HG02938 (cell line): ENCODE measurements at regions not wholly inside any gene's neighbourhood (a gene's known extent, or its start where the extent isn't known, plus 50 kb on each side); places are given as distances from the start of the nearest gene placed in this dataset.
A peak's percentile ranks its signal among the peaks of the same experiment; 100 is the strongest.
"Not testable (repeated sequence)": the region's sequence is repeated elsewhere in the genome, so short reads cannot be mapped to it uniquely, and the experiment has no call there.

Source experiments
- ATAC-seq: cut with Tn5 transposase; IDR thresholded peaks from one replicate; pipeline ENCODE4 v1.9.1; 2021; ENCODE audit warnings: mild to moderate bottlenecking, moderate library complexity; ENCODE audit not compliant: unreplicated experiment

DNA sequence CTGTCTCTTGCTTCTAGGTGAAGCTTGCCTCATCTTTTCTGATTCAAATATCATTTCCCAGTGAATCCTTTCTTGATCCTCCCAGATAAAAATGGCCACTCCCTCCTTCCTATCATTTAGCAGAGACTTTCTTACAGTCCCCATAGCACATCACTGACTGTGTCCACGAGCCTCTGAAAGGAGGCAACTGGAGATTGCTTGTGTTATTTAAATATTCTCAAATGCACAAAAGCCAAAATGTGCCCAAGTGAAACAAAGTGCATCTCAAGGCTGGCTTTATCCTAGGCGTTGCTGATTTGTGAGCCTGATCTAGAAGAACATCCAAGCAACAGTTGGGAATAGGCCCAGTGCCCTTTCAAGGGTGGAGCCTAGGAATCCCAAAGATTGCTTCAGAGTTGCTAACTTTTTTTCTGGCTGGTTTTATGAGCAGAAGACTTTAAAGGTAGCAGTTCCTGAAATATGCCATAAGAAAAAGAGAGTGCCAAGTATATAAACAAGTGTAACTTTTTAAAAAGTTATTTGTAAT is 393.6 kb downstream of the CD83 start:
- ATAC-seq, result no peak

DNA sequence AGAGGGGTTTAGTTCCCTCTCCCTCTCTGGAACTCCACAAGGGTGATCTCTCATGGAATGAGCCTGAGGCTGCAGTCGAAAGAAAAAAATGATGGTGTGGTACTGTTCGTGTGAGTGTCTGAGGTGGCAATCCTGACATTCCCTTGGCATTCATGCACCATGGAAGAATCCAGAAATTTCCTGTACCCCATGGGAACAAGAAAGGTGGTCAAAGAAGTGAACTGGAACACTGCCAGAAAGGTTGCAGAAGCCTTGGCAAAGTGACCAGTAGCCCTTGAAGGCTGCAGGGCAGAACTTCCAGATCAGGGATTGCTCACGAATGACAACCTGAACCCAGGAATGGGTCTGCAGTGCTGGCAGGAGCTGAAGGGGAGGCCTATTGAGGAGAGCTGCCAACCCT is 394.7 kb downstream of the CD83 start:
- ATAC-seq, result no peak

DNA sequence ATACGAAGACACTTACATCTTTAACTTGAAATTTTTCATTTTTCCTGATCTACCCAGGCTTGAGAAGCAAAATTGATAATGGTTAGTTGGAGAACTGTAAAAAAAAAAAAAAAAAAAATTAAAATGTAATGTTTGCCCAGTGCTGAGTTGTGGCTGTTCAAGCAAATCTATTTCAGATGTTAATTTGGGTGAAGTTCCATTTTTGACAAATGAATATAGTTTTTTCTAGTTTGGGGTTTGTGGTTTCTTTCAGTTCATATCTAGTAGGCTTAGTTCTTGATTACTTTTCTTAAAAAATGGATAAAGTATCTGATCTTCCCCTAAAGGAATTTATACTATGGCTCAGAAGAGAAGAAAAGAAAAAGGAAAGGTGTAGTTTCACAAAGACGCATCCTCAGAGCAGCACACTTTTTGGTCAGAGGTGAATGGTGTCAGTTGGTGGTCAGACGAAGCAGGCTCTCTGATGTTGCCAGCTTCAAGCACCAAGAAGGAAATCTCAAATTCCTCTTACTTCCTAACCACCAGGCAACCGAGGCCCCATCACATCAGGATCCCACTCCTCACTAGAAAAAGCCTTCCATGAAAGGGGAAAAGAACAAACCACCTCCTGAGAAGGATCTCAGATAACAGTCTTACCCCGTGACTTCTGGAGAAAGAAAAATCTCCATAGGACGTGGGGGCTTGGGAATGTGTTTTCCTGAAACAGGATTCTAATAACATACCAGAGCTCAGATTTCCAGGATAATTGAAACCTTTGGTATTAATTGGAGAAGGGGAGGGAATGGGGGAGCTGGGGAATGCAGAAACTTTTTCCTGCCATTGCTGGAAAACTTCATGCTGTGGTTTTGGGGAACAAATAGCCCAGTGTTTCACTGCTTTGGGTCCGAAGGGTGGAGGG is 396.2 kb downstream of the CD83 start:
- ATAC-seq, result no peak

DNA sequence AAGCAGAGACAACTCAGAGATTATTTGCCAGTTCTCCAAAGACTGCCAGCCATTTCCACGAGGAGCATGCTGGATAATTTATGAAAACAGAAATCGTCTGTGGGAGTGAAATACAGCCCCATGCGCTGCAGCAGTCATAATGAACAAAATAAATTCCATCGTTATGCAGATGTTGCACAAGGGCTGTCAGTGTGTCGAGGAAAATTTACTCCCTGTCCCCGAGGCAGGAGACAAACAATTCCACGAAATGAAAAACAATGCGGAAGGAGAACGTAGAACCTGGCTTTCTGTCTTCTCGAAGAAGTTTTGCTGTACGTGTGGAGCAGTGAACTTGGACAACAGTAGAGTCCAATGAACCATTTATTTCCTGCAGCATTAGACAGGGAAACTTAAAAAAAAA is 399.4 kb downstream of the CD83 start:
- no peak for ATAC-seq

DNA sequence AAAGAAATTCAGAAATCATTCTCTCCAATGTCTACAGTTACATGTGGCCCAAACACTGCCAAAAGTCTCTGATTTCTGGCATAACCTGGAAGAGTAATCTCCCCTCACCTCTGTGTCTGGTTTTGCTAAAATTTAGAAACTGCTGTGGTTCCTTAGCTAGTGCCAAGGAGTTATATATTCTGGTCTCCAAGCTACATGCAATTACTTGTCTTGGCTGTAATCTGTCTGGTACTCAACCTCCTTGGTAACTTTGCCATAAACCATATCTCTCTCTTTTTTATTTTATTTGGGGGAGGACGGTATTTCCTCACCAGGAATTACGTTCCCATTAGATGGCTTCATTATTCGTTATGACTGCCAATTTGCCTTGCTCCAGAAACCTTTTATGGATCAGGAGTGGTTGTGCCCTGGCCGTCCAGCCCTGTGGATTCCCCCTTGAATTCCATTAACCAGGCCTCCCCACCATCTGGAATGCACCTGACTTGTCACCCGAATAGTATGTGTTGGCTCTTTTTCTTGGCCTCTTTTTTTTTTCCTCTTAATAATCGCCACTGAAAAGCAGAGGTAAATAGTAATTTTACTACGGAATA is 400.0 kb downstream of the CD83 start:
- no peak for ATAC-seq

DNA sequence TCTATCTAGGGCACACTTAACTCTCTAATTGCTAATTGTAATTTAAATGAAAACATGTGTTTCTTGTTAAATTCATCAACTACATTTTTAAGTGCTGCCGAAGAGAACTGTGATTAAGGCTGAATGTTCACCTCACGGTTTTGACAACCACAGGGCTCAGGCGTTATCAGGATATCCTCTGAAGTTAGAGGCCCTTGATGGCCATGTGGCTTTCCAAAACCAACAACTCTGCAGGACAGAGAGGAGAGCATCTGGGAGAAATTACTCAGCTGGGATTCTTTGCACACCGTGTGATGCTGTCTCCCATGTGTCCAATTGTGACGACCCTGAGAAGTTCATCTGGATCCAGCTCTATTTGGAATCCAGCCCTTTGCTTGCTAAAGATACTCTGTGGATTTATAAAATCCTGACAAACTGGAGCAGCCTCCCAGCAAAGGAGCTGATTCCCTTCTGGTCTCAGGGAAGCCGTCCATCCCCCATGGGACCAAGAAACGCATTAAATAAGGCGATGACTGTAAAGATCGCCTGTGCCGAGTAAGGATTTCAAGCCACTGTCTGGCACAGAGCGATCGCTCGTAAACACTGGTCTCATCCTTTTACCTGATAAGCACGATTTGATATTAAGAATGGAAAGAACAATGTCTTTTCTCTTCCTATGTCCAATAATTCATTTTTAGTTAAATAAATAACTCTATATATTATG is 401.1 kb downstream of the CD83 start:
- no peak for ATAC-seq

DNA sequence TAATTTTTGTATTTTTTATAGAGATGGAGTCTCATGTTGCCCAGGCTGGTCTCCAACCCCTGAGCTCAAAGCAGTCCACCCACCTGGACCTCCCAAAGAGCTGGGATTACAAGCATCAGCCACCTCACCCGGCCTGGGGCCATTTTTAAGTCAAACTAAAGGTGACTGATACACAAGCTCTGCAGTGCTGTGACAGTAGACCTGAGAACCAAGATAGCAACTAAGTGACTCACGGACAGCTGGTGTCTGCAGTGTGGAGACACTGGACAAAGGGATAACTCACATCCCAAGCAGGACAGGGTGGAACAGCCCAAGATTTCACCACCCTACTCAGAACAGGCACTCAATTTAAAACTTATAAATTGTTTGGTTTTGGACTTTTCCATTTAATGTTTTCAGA is 402.5 kb downstream of the CD83 start:
- ATAC-seq, result no peak

DNA sequence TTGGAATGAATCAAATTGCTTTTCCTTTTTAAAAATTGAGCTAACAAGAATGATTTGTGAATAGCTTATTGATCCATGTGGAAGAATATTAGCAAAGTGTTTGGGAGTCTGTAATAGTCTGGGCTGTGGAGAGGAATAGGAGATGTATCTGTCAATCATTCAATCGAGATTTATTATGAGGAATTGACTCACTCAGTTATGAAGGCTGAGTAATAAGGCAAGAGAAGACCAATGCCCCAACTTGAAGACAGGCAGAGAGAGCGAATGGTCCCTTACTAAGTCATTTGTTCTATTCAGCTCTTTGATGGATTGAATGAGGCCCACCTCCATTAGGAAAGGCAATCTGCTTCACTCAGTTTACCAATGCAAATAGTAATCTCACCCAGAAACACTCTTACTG is 403.0 kb downstream of the CD83 start:
- no peak for ATAC-seq

DNA sequence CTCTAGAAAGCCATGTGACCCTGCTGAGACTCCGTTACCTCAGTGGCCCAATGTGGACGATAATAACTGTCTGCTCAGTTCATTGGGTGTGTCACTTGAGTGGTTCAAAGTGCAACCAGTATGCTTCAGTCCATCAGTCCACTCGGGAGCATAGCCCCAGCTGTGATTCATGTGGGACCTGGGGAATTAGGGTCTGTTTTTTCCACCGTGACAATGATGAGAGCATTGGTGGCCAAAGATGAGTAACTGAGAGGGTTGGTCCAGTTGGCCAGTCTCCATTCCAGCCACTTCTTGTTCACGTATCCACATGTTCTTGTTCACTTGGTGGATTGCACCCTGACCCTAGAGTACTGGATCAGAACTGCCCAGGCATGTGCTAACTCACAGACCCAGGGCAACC is 403.6 kb downstream of the CD83 start:
- no peak for ATAC-seq

DNA sequence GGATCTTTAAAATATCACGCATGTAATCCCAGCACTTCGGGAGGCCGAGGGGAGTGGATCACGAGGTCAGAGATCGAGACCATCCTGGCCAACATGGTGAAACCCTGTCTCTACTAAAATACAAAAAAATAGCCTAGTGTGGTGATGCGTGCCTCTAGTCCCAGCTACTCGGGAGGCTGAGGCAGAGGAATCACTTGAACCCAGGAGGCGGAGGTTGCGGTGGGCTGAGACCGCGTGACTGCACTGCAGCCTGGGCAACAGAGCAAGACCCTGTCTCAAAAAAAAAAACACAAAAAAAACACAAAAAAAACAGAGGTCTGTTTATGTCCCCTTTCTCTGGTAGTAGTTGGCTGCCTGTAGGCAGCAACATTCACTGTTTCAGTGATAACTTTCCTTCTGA is 404.3 kb downstream of the CD83 start:
- not testable (repeated sequence) for ATAC-seq

DNA sequence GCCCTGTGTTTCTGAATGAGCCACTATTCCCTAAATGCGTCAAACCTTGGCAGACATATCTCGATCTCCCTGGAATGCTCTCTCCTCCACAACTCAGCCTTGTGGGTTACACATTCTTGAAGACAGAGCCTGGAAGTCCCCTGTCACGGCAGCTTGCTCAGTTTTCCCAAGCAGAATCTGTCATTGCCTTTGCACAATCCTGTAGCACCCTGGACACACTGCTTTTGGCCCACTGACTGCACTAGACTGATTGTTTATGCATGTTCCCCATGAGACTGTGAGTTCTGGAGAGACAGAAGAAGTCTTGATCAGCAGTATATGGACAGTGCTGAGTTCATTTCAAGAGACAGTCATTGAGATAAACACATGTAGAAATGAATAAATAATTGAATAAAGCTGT is 406.7 kb downstream of the CD83 start:
- ATAC-seq, result no peak

DNA sequence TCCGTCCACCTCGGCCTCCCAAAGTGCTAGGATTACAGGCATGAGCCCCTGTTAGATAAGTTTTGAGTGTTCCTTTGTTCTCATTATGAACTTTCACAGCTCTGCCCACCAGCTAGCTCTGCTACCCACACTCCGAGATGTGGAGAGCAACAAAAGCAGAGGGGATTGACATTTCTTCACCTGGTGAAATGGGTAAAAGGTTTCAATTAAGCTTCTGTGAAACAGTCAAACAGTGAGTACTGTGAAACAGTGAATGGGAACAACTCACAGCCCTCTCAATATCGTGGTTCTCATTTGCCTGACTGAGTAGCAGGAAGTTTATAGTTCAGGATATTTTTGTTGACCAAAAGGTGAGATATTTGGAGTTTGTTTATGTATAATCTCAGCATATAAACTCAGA is 412.8 kb downstream of the CD83 start:
- ATAC-seq, result no peak

DNA sequence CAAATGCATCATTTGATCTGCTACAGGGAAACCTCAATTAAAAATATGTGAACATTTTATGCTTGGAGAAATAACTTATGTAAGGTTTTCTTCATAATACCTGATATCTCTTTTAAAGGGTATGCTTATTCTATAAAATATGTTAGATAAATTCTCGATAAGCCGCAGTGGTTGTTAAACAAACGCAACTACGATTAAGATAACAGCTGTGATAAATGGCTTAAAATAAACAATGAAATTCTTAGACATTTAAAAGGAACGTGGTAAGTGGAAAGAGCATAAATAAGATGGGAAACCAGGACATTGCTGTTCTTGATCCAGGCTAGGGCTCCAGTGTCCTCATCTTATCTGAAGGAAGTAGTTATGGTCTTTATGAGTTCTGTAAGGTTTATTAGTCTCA is 415.9 kb downstream of the CD83 start:
- no peak for ATAC-seq

DNA sequence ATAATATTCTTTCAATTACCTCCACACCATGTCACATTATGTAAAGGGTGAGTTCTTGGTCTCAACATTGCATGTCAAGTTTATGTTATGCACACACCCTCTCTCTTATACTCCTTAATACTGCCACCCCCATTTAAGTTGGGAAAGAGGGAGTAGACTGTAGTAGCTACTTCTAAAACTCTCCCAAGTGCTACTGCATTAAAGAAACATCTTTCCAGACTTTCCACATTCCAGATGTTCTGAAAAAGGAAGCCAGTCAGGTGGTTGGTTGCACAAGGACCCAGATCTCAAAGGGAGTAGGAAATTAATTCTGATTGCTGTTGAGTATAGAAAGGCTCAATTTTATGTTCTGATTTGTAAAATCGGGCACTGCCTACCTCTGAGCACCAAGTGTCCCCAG is 419.5 kb downstream of the CD83 start:
- ATAC-seq, result no peak

DNA sequence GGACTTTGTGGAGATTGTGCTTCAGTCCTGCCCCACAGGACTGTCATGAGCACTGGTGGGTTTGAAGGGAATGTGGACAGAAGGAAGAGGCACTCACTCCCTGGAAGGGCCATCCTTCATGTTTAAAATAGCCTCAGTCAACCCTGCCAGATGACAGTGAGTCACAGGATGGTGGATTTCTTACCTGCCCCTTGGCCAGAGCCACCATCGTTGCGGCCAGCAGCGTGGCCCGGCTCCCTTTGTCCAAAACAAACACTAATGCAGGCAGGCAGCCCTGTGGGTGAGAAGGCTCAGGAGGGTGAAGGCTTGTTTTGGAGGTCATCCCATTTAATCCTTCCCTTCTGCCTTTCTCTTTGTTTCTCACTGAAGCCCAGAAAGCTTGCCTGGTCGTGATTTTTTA is 422.7 kb downstream of the CD83 start:
- ATAC-seq, result no peak

DNA sequence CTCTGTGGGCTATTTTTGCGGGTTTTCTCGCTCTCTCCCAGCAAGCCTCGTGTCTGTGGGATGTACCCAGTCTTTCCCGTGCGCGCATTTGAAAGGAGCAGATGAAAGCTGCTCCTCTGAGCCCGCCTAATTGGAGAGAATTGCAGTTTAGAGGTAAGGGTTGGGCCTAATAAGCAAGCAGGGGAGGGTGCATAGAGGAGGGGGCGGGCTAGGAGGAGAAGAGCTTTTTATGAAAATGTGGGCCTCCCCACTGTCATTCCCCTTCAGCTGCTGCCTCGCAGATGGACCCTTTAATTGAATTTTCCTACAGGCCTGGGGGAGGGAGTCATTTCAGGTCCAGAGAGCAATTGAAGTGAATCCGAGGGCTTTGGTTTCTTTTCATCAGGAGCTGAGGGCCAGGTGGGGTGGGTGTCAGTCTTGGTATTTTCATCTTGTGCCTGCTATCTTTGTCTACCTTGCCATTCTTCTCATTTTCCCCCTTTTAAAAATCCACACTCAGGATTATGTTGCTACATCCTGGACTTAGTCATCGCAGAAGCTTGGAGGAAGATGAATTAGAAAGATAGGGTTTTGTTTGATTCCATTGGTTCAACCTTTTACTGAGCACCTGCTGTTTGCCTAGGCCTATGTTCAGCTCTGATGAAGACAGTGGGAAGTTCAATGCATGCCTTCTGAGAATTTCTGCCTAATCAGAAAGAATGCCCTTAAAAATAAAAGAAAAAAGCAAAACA is 423.4 kb downstream of the CD83 start:
- no peak for ATAC-seq

DNA sequence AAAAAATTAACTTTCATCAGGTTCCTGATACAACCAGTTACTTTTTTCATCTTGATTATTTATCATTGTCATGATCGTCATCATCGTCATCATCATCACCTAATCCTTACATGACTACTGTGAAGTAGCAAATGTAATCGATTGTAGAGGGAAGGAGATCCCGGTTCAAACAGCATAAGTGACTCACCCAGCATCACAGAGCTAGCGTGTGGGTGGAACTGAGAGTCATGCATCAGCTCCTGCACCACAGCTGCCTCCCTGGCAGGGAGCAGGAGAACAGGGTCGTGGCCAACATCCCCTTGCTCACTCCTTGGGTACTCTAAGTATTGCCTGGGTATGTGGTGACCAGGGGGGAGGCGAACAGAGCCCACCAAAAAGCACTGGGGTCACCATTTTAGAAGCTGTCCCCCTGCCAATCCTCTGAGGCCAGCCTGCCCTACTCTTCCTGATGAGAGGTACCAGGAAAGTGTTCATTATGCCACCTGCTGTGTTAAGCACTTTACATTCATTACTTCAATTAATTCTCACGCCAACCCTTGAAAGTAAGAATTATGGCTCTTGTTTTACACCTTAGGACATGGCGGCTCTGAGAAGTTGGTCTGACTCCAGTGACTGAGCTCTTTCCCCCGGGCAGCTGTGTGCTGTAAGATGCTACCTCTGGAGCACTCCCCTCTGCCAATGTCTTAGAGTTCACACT is 425.2 kb downstream of the CD83 start:
- ATAC-seq, result peak; percentile 62

DNA sequence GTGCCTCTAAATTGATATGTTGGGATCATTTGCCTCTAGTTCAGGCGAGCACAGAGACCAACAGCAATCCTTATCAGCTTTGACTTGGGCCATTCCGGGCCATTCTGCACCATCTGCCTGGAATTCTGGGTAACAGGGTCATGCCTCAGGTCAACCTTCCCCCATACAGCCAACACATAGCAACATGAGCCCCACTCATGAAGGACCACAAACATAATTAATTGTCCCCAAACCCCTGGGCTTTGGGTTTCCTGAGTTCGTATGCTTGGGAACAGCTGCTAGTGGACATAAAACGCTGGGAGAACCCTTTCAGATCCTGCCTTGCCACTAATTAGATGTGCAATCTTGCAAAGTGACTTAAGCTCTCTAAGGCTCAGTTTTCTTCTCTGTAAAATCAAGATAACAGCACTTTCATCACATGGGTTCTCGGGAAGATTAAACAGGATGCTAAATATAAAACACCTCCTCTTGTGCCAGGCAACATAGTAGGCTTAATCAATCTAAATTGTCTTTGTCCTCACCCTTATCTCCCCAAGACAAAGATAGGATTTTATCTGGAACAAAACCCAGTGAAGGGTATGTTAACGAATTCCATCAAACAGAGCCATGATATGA is 426.5 kb downstream of the CD83 start:
- no peak for ATAC-seq

DNA sequence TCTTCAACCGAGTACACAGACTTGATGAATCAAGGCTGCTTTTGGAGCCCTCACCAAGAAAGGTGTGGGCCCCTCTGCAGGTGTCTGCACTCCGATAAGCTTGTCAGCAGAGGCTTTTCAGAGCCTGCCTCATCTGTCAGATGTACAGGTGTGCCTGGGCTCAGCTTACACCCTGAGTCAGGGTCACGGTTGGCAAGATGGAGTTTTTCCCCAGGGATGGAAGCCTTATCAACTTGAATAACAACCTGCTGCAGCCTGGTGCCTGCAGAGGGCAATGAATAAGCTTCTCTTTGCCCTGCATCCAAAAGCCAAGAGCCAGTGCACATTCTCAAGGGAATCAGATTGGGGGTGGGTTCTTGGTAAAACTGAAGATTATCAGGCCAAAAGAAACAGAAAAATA is 427.1 kb downstream of the CD83 start:
- no peak for ATAC-seq

DNA sequence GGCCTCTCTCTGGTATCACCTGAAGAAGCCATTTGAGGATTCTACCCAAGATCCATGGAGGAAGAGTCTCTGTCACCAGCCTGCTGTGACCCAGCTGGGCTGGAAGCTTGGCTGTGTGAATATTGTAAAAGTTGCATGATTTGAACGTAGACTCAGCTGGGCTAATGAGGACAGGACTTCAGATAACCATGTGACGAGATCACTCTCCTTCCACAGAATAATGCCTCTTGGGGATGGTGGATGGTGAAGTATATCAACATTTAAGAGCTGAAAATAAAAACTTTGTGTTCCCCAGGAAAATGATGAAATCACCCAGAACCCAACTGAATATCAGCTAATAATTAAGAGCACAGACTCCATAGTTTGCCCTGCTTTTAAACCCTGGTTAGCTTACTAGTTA is 427.9 kb downstream of the CD83 start:
- ATAC-seq, result no peak
